Amygdala (tissue), 56 donors: ENCODE measurements at regions not wholly inside any gene's neighbourhood (a gene's known extent, or its start where the extent isn't known, plus 50 kb on each side); places are given as distances from the start of the nearest gene placed in this dataset.
A peak's percentile ranks its signal among the peaks of the same experiment; 100 is the strongest.
"Not testable (repeated sequence)": the region's sequence is repeated elsewhere in the genome, so short reads cannot be mapped to it uniquely, and the experiment has no call there.

ENCODE experiments used
- DNase-seq, 56 donors: peaks; one replicate each; lab custom pipeline; 2025; lab: John Stamatoyannopoulos, UW

DNA sequence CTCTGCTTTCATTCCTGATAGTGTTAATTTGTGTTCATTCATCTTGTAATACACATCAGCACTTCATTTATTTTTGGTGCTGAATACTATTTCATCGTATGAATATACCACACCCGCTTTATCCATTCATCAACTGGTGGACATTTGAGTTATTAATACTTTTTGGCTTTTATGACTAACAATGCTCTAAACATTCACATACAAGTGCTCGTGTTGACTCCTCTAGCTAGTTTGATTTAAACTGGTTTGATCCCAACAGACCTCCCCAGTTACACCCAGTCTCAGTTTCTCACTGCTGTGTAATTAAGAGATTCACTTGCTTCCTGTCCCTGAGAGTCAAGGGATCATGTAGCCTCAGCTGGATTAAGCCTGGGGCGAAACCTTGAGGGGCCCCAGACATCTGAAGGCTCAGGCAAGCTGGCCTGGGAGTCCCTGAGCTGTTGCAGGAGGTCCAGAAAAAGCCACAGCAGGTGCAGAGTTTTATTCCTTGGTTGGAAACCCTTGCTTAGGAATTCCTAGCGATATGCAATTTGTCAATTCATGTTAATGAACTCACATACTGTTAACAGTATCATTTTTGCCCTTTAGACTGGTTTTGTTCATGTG, 52.8 kb upstream of the CLDN24 start:
- DNase-seq = no peak

DNA sequence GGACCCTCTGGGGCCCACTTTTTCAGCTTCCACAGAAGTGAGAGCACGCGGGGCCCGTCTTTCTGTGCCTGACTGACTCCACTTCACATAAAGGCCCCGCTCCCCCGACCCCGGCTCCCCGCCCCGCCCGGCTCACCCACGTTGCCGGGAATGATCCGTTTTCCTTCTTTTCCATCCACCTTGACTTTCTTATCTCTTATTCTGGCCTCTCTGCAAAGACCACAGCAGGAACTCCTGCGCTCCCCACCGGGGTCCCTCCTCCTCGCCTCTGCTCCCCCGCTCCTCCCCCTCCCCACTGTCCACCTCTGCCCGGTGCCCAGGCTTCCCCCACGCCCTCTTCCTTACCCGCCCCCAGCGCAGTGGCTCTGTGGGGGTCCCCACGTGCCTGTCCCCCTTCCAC, 54.2 kb upstream of the CLDN24 start:
- no peak for DNase-seq

DNA sequence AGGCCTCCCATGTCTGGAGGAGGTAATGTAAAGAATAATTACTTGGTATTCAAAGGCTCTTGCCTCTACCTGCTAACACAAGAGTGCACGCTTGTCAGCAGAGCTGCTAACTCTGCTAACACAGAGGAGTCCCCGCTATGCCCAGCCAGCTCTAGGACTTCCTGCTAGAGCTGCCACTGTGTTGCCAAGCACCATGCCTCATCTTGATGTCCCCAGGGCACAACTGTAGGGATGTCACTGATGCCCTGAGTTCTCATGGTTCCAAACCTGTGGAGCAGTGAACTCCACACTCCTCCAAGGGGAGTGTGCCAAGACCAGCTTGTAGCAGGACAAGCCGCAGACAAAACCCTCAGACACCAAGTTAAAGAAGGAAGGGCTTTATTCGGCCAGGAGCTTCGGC, 55.3 kb upstream of the CLDN24 start:
- no peak for DNase-seq

DNA sequence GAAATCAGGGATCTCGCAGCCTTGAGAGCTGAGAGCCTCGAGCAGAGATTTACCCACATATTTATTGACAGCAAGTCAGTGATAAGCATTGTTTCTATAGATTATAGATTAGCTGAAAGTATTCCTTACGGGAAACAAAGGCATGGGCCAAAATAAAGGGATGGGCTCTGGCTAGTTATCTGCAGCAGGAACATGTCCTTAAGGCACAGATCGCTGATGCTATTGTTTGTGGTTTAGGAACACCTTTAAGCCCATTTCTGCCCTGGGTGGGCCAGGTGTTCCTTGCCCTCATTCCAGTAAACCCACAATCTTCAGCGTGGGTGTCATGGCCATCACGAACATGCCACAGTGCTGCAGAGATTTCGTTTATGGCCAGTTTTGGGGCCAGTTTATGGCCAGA, 56.1 kb upstream of the CLDN24 start:
- DNase-seq = not testable (repeated sequence)

DNA sequence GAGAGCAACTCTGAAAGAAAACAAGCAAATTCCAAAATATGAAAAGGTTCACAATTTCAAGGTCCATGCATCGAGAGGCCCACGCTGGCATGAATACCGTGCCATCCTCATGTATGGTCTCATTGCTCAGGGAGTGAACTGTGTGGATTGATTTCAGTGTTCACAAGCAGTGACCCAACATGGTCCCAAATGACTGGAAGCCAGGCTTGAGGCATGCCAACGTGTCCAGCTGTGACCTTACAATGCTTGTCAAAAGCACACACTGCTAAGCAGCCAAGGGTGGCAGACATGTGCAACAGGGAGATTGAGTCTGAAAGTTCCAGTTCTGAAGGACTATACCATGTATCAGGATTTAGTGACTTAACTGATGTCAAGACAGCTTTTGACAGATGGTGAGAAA, 58.7 kb upstream of the CLDN24 start:
- DNase-seq = no peak

DNA sequence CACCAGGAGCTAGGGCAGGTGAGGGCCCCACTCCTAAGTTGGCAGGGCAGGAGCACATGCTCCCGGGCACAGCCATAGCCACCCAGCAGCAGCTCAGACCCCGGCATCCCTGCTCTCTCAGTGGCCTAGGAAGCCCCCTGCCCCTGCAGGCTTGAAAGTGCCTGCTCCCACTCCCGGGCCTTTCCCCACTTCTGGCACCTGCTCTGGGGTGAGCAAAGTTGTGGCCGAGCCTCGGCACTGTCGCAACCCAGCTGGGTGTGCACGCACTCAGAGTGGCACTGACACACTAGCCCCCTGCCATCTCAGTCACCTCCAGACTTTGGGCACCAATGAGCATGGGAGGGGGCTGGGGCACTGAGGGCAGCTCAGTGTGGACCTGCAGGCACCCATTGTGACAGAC, 60.8 kb upstream of the CDKN2AIP start:
- DNase-seq = no peak

DNA sequence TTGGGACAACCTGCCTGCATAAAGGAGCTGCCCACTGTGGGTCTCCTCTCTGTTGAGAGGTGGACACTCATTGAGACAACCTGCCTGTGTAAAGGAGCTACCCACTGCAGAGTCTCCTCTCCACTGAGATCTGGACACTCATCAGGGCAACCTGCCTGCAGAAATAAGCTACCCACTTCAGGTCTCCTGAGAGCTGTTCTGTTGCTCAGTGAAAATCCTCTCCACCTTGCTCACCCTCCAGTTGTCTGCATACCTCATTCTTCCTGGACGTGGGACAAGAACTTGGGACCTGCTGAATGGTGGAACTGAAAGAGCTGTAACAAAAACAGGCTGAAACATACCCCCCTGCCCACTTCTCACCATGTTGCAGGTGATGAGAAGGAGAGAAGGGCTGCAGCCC, 59.9 kb upstream of the CDKN2AIP start:
- no peak for DNase-seq

DNA sequence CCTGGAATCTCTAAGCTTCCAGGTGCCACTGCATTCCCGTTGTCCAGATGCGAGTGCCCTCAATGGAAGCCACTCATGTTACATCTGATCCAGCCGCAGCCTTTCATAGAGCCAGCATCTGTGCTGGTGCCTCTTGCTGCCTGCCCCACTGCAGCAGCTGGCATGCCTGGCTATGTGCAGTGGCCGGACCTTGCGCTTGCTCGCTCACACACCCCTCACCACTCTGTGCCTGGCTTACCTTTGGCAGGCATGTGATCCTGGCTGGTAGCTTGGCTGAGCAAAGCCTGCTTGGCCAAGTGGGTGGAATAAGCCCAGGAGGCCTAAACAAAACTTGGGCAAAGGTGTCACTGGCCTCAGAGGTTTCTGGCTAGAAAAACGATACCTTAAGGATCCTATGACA, 59.5 kb upstream of the CDKN2AIP start:
- no peak for DNase-seq

DNA sequence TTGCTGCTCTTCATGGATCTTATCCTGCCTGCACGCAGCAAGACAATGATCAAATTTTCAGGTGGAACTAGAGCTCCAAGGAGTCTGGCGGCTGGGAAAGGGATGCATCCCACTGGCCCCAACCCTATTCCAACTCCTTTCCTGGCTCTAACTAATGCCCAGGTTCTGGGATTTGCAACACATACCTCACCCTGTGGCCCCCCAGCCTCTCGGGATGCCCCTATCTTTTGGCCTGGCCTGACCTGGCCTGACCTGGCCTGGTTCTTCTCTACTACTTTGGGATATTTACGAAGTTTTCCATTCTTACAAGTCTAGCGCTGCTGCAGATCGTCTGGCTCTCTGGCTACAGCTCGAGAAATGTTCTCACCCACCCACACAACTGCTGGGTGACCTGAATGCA, 56.4 kb upstream of the CDKN2AIP start:
- no peak for DNase-seq

DNA sequence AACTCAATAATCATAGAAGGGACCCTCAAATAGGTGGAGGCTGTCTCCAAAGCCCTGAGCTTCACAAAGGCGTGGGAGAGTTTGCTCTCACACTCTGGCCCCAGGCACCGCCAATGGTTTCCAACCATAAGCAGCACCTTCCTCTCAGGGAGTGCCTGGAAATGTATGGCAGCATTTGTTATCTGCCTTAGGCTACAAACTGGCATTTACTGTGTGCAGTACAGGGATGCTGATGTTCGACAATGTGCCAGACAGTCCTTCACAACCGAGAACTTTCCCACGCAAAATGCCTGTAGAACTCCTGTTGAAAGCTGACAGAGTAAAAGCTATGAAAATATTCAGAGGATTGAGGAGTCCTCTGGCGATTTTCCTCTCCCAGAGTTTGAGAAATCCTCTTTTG, 55.7 kb upstream of the CDKN2AIP start:
- peak in 5 of 56 donors; percentile 1 to 50 (median 9) for DNase-seq

DNA sequence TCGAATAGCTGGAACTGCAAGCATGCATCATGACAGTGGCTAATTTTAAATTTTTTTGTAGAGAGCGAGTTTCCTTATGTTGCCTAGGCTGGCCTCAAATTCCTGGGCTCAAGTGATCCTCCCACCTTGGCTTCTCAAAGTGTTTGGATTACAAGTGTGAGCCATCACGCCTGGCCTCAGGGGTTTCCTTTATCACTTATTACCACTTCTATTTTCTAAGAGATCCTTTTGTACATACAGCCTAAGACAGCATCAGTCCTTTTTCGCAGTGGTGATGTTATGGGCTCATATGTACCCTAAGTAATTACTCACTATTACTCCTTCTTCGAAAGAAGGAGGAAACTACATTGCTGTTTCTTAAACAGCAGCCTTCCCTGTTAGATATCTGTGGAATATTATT, 54.1 kb upstream of the CDKN2AIP start:
- DNase-seq = no peak

DNA sequence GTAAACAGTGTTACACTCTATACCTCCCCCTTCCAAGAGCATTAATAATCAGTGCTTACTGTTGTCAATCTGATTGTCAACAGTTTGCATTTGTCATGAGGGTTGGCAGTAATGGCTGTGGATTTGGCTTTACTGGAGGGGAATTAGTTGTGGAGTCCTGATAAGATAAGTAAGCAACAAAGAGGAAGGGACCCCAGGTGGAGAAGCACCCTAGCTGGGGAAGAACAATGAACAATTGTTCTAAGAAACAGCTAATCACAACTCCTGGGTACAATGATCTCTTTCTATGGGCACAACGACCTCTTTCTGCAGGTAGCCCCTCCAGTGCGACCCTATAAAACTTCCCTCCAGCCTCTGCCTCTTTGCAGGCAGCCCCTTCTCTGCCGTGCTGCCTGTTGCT, 53.2 kb upstream of the CDKN2AIP start:
- DNase-seq = no peak

DNA sequence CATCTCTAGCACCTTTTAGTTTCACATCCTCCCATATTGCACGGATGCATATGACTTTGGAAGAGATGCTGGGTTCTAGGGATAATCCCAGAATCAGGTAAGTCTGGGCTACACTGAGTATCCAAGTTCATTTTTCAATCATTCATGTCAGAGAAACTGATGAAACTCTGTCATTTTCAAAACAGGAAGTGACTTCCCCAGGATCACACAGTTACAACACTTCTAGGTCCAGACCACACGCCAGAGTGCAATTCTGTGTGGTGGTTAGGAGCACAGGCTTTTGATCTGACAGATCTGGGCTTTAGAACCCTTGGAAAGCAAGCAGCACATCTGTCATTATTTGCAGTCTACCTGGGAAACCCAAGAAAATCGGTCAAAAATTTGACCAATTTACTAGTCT, 52.1 kb upstream of the CDKN2AIP start:
- no peak for DNase-seq

DNA sequence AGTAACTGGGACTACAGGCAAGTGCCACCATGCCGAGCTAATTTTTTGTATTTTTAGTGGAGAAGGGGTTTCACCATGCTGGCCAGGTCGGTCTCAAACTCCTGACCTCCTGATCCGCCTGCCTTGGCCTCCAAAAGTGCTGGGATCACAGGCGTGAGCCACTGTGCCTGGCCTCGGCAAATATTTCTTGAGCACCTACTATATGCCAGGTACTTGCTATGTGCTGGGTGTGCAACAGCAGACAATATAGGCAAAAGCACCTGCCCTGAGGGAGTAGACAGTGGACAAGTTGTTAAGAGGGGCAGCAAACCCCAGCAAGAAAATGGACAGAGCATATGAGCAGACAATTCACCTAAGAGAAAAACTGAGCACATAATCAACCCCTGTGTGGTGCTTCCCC, 51.0 kb upstream of the CDKN2AIP start:
- DNase-seq = no peak

DNA sequence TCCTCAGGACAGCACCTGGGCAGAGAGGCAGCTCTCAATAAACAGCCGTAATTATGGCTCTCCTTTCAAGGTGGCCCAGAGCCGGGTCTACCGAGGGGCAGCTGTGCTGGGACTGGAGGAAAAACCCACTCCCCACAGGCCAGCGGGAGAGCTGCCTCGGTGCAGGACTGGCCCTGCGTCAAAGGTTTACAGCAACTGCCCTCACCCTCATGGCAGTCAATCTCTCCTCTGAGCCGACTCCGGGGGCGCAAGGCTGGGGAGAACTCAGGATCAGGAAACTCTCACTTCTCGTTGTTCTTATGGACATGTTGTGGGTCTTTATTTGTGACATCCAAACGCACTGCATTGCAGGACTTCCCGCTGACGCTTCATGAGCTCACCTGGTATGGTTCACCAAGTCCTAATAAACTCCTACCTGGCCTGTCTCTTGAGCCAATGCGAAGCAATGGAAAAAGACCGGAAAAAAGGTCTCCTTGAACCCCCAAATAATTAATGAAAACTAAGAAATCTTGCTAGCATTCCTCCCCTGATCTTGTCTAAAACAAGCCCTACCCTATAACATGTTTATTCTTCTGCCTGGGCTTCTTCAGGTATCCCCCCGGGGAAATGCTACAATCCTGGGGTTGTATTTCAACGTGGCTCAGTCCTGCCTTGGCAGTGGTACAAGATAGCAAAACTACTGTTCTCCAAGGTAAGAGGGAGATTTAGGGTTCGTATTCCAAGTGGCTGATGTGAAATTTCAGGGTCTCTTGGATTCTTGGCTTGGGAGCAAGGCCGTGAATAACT, 50.1 kb upstream of the CDKN2AIP start:
- DNase-seq = no peak
